ENCODE measurements at regions not wholly inside any gene's neighbourhood (a gene's known extent, or its start where the extent isn't known, plus 50 kb on each side); places are given as distances from the start of the nearest gene placed in this dataset.

- TF ChIP-seq, protein P1, sequence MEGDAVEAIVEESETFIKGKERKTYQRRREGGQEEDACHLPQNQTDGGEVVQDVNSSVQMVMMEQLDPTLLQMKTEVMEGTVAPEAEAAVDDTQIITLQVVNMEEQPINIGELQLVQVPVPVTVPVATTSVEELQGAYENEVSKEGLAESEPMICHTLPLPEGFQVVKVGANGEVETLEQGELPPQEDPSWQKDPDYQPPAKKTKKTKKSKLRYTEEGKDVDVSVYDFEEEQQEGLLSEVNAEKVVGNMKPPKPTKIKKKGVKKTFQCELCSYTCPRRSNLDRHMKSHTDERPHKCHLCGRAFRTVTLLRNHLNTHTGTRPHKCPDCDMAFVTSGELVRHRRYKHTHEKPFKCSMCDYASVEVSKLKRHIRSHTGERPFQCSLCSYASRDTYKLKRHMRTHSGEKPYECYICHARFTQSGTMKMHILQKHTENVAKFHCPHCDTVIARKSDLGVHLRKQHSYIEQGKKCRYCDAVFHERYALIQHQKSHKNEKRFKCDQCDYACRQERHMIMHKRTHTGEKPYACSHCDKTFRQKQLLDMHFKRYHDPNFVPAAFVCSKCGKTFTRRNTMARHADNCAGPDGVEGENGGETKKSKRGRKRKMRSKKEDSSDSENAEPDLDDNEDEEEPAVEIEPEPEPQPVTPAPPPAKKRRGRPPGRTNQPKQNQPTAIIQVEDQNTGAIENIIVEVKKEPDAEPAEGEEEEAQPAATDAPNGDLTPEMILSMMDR (IDR thresholded peaks at IDR 0.05; ENCODE audit: unreplicated experiment), result no peak
- H3K9me3 Mint-ChIP-seq (ENCODE audit: unreplicated experiment), result no peaks in the 10 kb centered on the region
- no peak for DNase-seq (ENCODE audit: low spot score)
- H3K4me1 Mint-ChIP-seq (ENCODE audit: unreplicated experiment), result no peaks in the 10 kb centered on the region
- H3K4me3 Mint-ChIP-seq (ENCODE audit: unreplicated experiment), result no peak overlapping the region
- H3K27me3 Mint-ChIP-seq (ENCODE audit: unreplicated experiment), result no peaks in the 10 kb centered on the region
- no peaks in the 10 kb centered on the region for H3K36me3 Mint-ChIP-seq (ENCODE audit: low read depth, unreplicated experiment)
- H3K27ac Mint-ChIP-seq (ENCODE audit: unreplicated experiment), result no peak overlapping the region
These were observed 268.0 kb downstream of the MYCN start for GRCh38 chr2:16208241-16208797.

DNA sequence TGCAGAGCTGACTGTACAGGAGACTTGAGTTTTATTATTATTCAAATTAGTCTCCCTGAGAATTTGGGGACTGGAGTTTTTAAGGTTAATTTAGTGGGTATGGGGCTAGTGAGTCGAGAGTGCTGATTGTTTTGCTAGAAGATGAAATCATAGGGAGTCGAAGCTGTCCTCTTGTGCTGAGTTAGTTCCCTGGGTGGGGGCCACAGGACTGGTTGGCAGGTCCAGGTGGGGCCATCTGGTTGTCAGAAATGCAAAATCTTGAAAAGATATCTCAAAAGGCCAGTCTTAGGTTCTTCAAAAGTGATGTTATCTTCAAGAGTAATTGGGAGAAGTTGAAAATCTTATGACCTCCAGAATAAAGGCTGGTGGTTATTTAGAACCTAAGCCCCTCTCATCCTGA is 267.3 kb downstream of the MYCN start:
- H3K27me3 Mint-ChIP-seq (ENCODE audit: unreplicated experiment), result no peaks in the 10 kb centered on the region
- H3K27ac Mint-ChIP-seq (ENCODE audit: unreplicated experiment), result no peak overlapping the region
- no peak overlapping the region for H3K4me3 Mint-ChIP-seq (ENCODE audit: unreplicated experiment)
- H3K9me3 Mint-ChIP-seq (ENCODE audit: unreplicated experiment), result no peaks in the 10 kb centered on the region
- TF ChIP-seq, protein P1 (IDR thresholded peaks at IDR 0.05; ENCODE audit: unreplicated experiment), result no peak
- no peak for DNase-seq (ENCODE audit: low spot score)
- no peaks in the 10 kb centered on the region for H3K4me1 Mint-ChIP-seq (ENCODE audit: unreplicated experiment)
- no peaks in the 10 kb centered on the region for H3K36me3 Mint-ChIP-seq (ENCODE audit: low read depth, unreplicated experiment)

- no peak overlapping the region for H3K4me3 Mint-ChIP-seq (ENCODE audit: unreplicated experiment)
- TF ChIP-seq, protein P1 (IDR thresholded peaks at IDR 0.05; ENCODE audit: unreplicated experiment), result no peak
- H3K27ac Mint-ChIP-seq (ENCODE audit: unreplicated experiment), result no peak overlapping the region
- no peaks in the 10 kb centered on the region for H3K9me3 Mint-ChIP-seq (ENCODE audit: unreplicated experiment)
- H3K27me3 Mint-ChIP-seq (ENCODE audit: unreplicated experiment), result no peaks in the 10 kb centered on the region
- H3K4me1 Mint-ChIP-seq (ENCODE audit: unreplicated experiment), result no peaks in the 10 kb centered on the region
- no peak for DNase-seq (ENCODE audit: low spot score)
- H3K36me3 Mint-ChIP-seq (ENCODE audit: low read depth, unreplicated experiment), result no peaks in the 10 kb centered on the region
These were observed 266.8 kb downstream of the MYCN start for GRCh38 chr2:16207151-16207550.

DNA sequence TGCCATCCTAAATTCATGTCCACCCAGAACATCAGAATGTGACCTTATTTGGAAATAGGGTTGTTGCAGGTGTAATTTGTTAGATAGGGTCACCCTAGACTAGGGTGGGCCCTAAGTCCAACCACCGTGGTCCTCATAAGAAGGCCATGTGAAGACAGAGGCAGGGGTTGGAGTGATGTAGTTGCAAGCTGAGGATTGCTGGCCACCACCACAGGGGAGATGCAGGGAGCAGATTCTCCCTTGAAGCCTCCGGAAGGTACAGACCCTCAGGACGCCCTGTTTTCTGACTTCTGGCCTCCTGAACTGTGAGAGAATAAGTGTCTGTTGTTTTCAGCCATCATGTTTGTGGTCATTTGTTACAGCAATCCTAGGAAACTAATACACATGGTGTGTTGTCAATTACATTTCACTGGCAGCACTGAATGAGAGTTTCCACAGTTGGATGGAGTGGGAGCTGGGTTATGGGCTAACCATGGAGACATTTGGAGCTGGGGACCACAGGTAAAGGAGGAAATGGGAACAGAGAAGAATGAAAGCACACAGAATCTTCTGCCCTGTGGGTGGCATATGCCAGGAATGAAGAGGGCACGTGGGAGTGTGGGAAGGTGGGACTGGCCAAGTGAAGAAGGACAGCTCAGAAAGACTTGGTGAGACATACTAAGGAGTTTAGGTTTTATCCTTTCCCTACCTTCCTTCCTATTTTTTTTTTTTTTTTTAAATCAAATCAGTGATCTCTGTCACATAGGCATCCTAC is 266.0 kb downstream of the MYCN start:
- no peak overlapping the region for H3K27ac Mint-ChIP-seq (ENCODE audit: unreplicated experiment)
- no peak for DNase-seq (ENCODE audit: low spot score)
- H3K4me1 Mint-ChIP-seq (ENCODE audit: unreplicated experiment), result no peaks in the 10 kb centered on the region
- H3K9me3 Mint-ChIP-seq (ENCODE audit: unreplicated experiment), result no peaks in the 10 kb centered on the region
- no peaks in the 10 kb centered on the region for H3K36me3 Mint-ChIP-seq (ENCODE audit: low read depth, unreplicated experiment)
- H3K4me3 Mint-ChIP-seq (ENCODE audit: unreplicated experiment), result no peak overlapping the region
- H3K27me3 Mint-ChIP-seq (ENCODE audit: unreplicated experiment), result no peaks in the 10 kb centered on the region
- TF ChIP-seq, protein P1 (IDR thresholded peaks at IDR 0.05; ENCODE audit: unreplicated experiment), result no peak

DNA sequence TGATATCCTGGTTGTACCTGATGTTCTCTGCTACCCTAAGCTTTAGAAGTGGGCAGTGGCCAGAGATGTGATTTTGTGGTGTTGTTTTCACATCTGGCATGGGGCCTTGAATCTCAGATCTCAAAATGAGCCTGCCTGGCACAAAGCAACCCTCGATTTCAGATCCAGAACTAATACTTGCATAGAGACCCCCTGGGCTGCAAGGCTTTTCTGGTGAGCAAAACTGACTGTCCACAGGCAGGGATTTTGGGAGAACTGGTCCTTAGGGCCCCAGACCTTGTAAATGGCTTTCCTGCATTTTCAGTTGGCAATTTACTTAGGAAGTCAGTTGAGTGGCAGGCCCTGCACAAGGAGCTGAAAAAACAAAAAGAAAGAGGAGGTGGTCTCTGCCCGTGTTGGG is 265.3 kb downstream of the MYCN start:
- Mint-ChIP-seq H3K9me3 (ENCODE audit: unreplicated experiment) (no peaks in the 10 kb centered on the region), H3K4me1 (ENCODE audit: unreplicated experiment) (no peaks in the 10 kb centered on the region), H3K36me3 (ENCODE audit: low read depth, unreplicated experiment) (no peaks in the 10 kb centered on the region), H3K27me3 (ENCODE audit: unreplicated experiment) (peaks cover under 1% of the 10 kb centered on the region), H3K4me3 (ENCODE audit: unreplicated experiment) (no peak overlapping the region), H3K27ac (ENCODE audit: unreplicated experiment) (no peak overlapping the region)
- DNase-seq (ENCODE audit: low spot score), result no peak
- TF ChIP-seq, protein P1 (IDR thresholded peaks at IDR 0.05; ENCODE audit: unreplicated experiment), result no peak

Data from endothelial cell (in vitro differentiated cells).